RWPE1 (cell line): ENCODE measurements at regions not wholly inside any gene's neighbourhood (a gene's known extent, or its start where the extent isn't known, plus 50 kb on each side); places are given as distances from the start of the nearest gene placed in this dataset.

Source experiments
- CTCF ChIA-PET: fragments of 350-600 bp; sonication (Branson Sonifier 250); formaldehyde crosslinking; extraction: SDS; loops from one replicate; lab custom pipeline; 2021; lab: Yijun Ruan, JAX
- POLR2A ChIA-PET: fragments of 400-600 bp; formaldehyde crosslinking; extraction: SDS; loops from one replicate; lab custom pipeline; 2020; ENCODE audit warnings: antibody characterized with exemption; ENCODE audit not compliant: low non-redundant PET; lab: Yijun Ruan, JAX
- DNase-seq: peaks from one replicate; pipeline ENCODE4 v3.0.0; 2012; ENCODE audit warnings: low spot score
- H3K27ac ChIP-seq: fragments of 450-650 bp; 2 replicates; pipeline ENCODE4 v1.5.1; 2017
- CTCF ChIP-seq: fragments of 450-650 bp; conservative IDR thresholded peaks from 2 replicates; pipeline ENCODE4 v1.5.1; 2017; ENCODE audit warnings: low read depth, mild to moderate bottlenecking

- H3K27ac ChIP-seq, result no peak overlapping the region
- TF ChIP-seq CTCF, result no peak
- ChIA-PET POLR2A (no interaction called here), CTCF (interaction anchor here (0.6 kb wide), 1 partner anchor 533 kb away, joined by 3 read pairs; no protein-coding TSS in a partner anchor)
- no peak for DNase-seq
Observed at GRCh38 chr2:136204971-136205370, 87.0 kb upstream of the CXCR4 start.

GRCh38 chr2:136195226-136195625, 77.3 kb upstream of the CXCR4 start:
- H3K27ac ChIP-seq, result no peak overlapping the region
- ChIA-PET POLR2A (no interaction called here), CTCF (interaction anchor here (0.6 to 1.0 kb wide), 2 partner anchors 124 to 1193 kb away, joined by 3 to 4 read pairs; no protein-coding TSS in a partner anchor)
- no peak for DNase-seq
- TF ChIP-seq CTCF, result no peak

- DNase-seq, result no peak
- H3K27ac ChIP-seq, result no peak overlapping the region
- POLR2A ChIA-PET, result no interaction called here
- CTCF ChIA-PET, result no interaction called here
- TF ChIP-seq CTCF, result no peak
Observed at GRCh38 chr2:136191041-136191440, 73.1 kb upstream of the CXCR4 start.

- no peak for TF ChIP-seq CTCF
- no peak for DNase-seq
- ChIA-PET CTCF (no interaction called here), POLR2A (no interaction called here)
- no peak overlapping the region for H3K27ac ChIP-seq
Observed at GRCh38 chr2:136189221-136189782, 71.4 kb upstream of the CXCR4 start.

GRCh38 chr2:136188086-136188485, 70.1 kb upstream of the CXCR4 start:
- POLR2A ChIA-PET, result no interaction called here
- no peak for TF ChIP-seq CTCF
- no peak for DNase-seq
- H3K27ac ChIP-seq, result no peak overlapping the region
- CTCF ChIA-PET, result no interaction called here

GRCh38 chr2:136185981-136186776, 68.2 kb upstream of the CXCR4 start:
- POLR2A ChIA-PET, result no interaction called here
- CTCF ChIA-PET, result no interaction called here
- no peak for TF ChIP-seq CTCF
- no peak for DNase-seq
- no peak overlapping the region for H3K27ac ChIP-seq
